C4-2B (cell line): ENCODE measurements at regions not wholly inside any gene's neighbourhood (a gene's known extent, or its start where the extent isn't known, plus 50 kb on each side); places are given as distances from the start of the nearest gene placed in this dataset.

Experiments
- CTCF ChIP-seq: fragments of 450-650 bp; conservative IDR thresholded peaks from 2 replicates; pipeline ENCODE4 v1.5.1; 2017; ENCODE audit warnings: mild to moderate bottlenecking
- ZFX ChIP-seq: fragments of 450-650 bp; IDR thresholded peaks from 2 replicates; pipeline ENCODE4 v1.6.1; 2017

GRCh38 chr5:156093024-156093423 is 233.9 kb upstream of the SGCD start:
- TF ChIP-seq CTCF (no peak), ZFX (no peak)
